ENCODE measurements at regions not wholly inside any gene's neighbourhood (a gene's known extent, or its start where the extent isn't known, plus 50 kb on each side); places are given as distances from the start of the nearest gene placed in this dataset.
"Not testable (repeated sequence)": the region's sequence is repeated elsewhere in the genome, so short reads cannot be mapped to it uniquely, and the experiment has no call there.

- H3K4me1 ChIP-seq (ENCODE audit: control insufficient read depth, low read length); H3K27me3 ChIP-seq (ENCODE audit: control insufficient read depth, low read length); H3K4me2 ChIP-seq (ENCODE audit: low read length); H3K9me2 ChIP-seq (replicated peaks; ENCODE audit: control insufficient read depth, low read length); H3K27ac ChIP-seq (ENCODE audit: low read depth, low read length); H4K20me1 ChIP-seq (ENCODE audit: control insufficient read depth, insufficient read depth, low read depth, low read length); H3K4me3 ChIP-seq (ENCODE audit: low read length); H3F3A ChIP-seq (ENCODE audit: control insufficient read depth, insufficient read depth); H3K79me2 ChIP-seq (ENCODE audit: control insufficient read depth, low read length); H3K36me3 ChIP-seq (ENCODE audit: control insufficient read depth, low read length): not testable (repeated sequence)
- H3K9me3 ChIP-seq (ENCODE audit: control insufficient read depth, insufficient read depth, low read length), result peaks cover 15% of the 10 kb centered on the region; the same call in 1 of the 2 replicates
Observed at GRCh38 chr4:49214453-49215081, 228.5 kb downstream of the CWH43 start.

GRCh38 chr4:49215082-49215479, 229.0 kb downstream of the CWH43 start:
- H3K4me1 ChIP-seq (ENCODE audit: control insufficient read depth, low read length); H3K4me3 ChIP-seq (ENCODE audit: low read length); H3K27ac ChIP-seq (ENCODE audit: low read depth, low read length); H3K27me3 ChIP-seq (ENCODE audit: control insufficient read depth, low read length); H3K36me3 ChIP-seq (ENCODE audit: control insufficient read depth, low read length); H3K4me2 ChIP-seq (ENCODE audit: low read length); H3K9me2 ChIP-seq (replicated peaks; ENCODE audit: control insufficient read depth, low read length); H4K20me1 ChIP-seq (ENCODE audit: control insufficient read depth, insufficient read depth, low read depth, low read length); H3K79me2 ChIP-seq (ENCODE audit: control insufficient read depth, low read length); H3F3A ChIP-seq (ENCODE audit: control insufficient read depth, insufficient read depth): not testable (repeated sequence)
- H3K9me3 ChIP-seq (ENCODE audit: control insufficient read depth, insufficient read depth, low read length), result peaks cover 15% of the 10 kb centered on the region; the same call in 1 of the 2 replicates

GRCh38 chr4:49216606-49217005, 230.5 kb downstream of the CWH43 start:
- H3K4me2 ChIP-seq (ENCODE audit: low read length); H3F3A ChIP-seq (ENCODE audit: control insufficient read depth, insufficient read depth); H3K79me2 ChIP-seq (ENCODE audit: control insufficient read depth, low read length); H3K9me2 ChIP-seq (replicated peaks; ENCODE audit: control insufficient read depth, low read length); H3K4me1 ChIP-seq (ENCODE audit: control insufficient read depth, low read length); H3K36me3 ChIP-seq (ENCODE audit: control insufficient read depth, low read length); H4K20me1 ChIP-seq (ENCODE audit: control insufficient read depth, insufficient read depth, low read depth, low read length); H3K27ac ChIP-seq (ENCODE audit: low read depth, low read length); H3K4me3 ChIP-seq (ENCODE audit: low read length); H3K27me3 ChIP-seq (ENCODE audit: control insufficient read depth, low read length): not testable (repeated sequence)
- H3K9me3 ChIP-seq (ENCODE audit: control insufficient read depth, insufficient read depth, low read length), result peaks cover 26% of the 10 kb centered on the region; the same call in 1 of the 2 replicates

GRCh38 chr4:49217492-49217891, 231.4 kb downstream of the CWH43 start:
- TF ChIP-seq CTCF (IDR thresholded peaks at IDR 0.05; ENCODE audit: low read depth, low read length, poor library complexity, severe bottlenecking), result no peak
- TF ChIP-seq EZH2phosphoT487 (IDR thresholded peaks at IDR 0.05; ENCODE audit: borderline replicate concordance, low read length), result no peak
- H3F3A ChIP-seq (ENCODE audit: control insufficient read depth, insufficient read depth), result no peaks in the 10 kb centered on the region

GRCh38 chr4:49218094-49218493, 232.0 kb downstream of the CWH43 start:
- H3K9me2 ChIP-seq (replicated peaks; ENCODE audit: control insufficient read depth, low read length); H3K36me3 ChIP-seq (ENCODE audit: control insufficient read depth, low read length); H3K27ac ChIP-seq (ENCODE audit: low read depth, low read length); H3K4me3 ChIP-seq (ENCODE audit: low read length); H3K27me3 ChIP-seq (ENCODE audit: control insufficient read depth, low read length); H3K4me1 ChIP-seq (ENCODE audit: control insufficient read depth, low read length); H4K20me1 ChIP-seq (ENCODE audit: control insufficient read depth, insufficient read depth, low read depth, low read length); H3K4me2 ChIP-seq (ENCODE audit: low read length); H3K79me2 ChIP-seq (ENCODE audit: control insufficient read depth, low read length); H3F3A ChIP-seq (ENCODE audit: control insufficient read depth, insufficient read depth): not testable (repeated sequence)
- H3K9me3 ChIP-seq (ENCODE audit: control insufficient read depth, insufficient read depth, low read length), result peaks cover 25% of the 10 kb centered on the region; the same call in 1 of the 2 replicates

More at GRCh38 chr4:49217492-49217891, 231.4 kb downstream of the CWH43 start:
- H3K4me1 ChIP-seq (ENCODE audit: control insufficient read depth, low read length), result no peaks in the 10 kb centered on the region
- no peak overlapping the region for H3K4me2 ChIP-seq (ENCODE audit: low read length)
- H3K4me3 ChIP-seq (ENCODE audit: low read length), result no peak overlapping the region
- no peaks in the 10 kb centered on the region for H4K20me1 ChIP-seq (ENCODE audit: control insufficient read depth, insufficient read depth, low read depth, low read length)
- no peaks in the 10 kb centered on the region for H3K27me3 ChIP-seq (ENCODE audit: control insufficient read depth, low read length)
- peaks cover 25% of the 10 kb centered on the region; the same call in 1 of the 2 replicates for H3K9me3 ChIP-seq (ENCODE audit: control insufficient read depth, insufficient read depth, low read length)
- H3K27ac ChIP-seq (ENCODE audit: low read depth, low read length), result no peak overlapping the region
- H3K36me3 ChIP-seq (ENCODE audit: control insufficient read depth, low read length), result no peaks in the 10 kb centered on the region
- no peaks in the 10 kb centered on the region for H3K79me2 ChIP-seq (ENCODE audit: control insufficient read depth, low read length)
- H3K9me2 ChIP-seq (replicated peaks; ENCODE audit: control insufficient read depth, low read length), result no peaks in the 10 kb centered on the region

GRCh38 chr4:49218931-49219330, 232.9 kb downstream of the CWH43 start:
- not testable (repeated sequence) for H3K36me3 ChIP-seq (ENCODE audit: control insufficient read depth, low read length)

GRCh38 chr4:49219489-49220225, 233.6 kb downstream of the CWH43 start:
- not testable (repeated sequence) for H3K27ac ChIP-seq (ENCODE audit: low read depth, low read length); H3F3A ChIP-seq (ENCODE audit: control insufficient read depth, insufficient read depth); H3K4me2 ChIP-seq (ENCODE audit: low read length); H3K79me2 ChIP-seq (ENCODE audit: control insufficient read depth, low read length); H3K36me3 ChIP-seq (ENCODE audit: control insufficient read depth, low read length); H3K9me2 ChIP-seq (replicated peaks; ENCODE audit: control insufficient read depth, low read length); H3K4me3 ChIP-seq (ENCODE audit: low read length); H4K20me1 ChIP-seq (ENCODE audit: control insufficient read depth, insufficient read depth, low read depth, low read length); H3K27me3 ChIP-seq (ENCODE audit: control insufficient read depth, low read length); H3K4me1 ChIP-seq (ENCODE audit: control insufficient read depth, low read length)
- H3K9me3 ChIP-seq (ENCODE audit: control insufficient read depth, insufficient read depth, low read length), result peaks cover 26% of the 10 kb centered on the region; the same call in 1 of the 2 replicates

More at GRCh38 chr4:49218931-49219330, 232.9 kb downstream of the CWH43 start:
- not testable (repeated sequence) for H3K4me2 ChIP-seq (ENCODE audit: low read length); H3K4me1 ChIP-seq (ENCODE audit: control insufficient read depth, low read length); H3K79me2 ChIP-seq (ENCODE audit: control insufficient read depth, low read length); H3K4me3 ChIP-seq (ENCODE audit: low read length); H3K9me2 ChIP-seq (replicated peaks; ENCODE audit: control insufficient read depth, low read length); H3K27me3 ChIP-seq (ENCODE audit: control insufficient read depth, low read length); H3F3A ChIP-seq (ENCODE audit: control insufficient read depth, insufficient read depth); H4K20me1 ChIP-seq (ENCODE audit: control insufficient read depth, insufficient read depth, low read depth, low read length); H3K27ac ChIP-seq (ENCODE audit: low read depth, low read length)
- H3K9me3 ChIP-seq (ENCODE audit: control insufficient read depth, insufficient read depth, low read length), result peaks cover 26% of the 10 kb centered on the region; the same call in 1 of the 2 replicates

Data from DOHH2 (cell line).